CD4-positive, alpha-beta T cell treated with Interleukin-17A for 4 hours (primary cell): ENCODE measurements at regions not wholly inside any gene's neighbourhood (a gene's known extent, or its start where the extent isn't known, plus 50 kb on each side); places are given as distances from the start of the nearest gene placed in this dataset.
A peak's percentile ranks its signal among the peaks of the same experiment; 100 is the strongest.

ENCODE experiments used
- DNase-seq: peaks from one replicate; pipeline ENCODE4 v3.0.0-alpha.2; 2020; ENCODE audit warnings: mixed read lengths

- DNase-seq, result no peak
These were observed 95.4 kb downstream of the LSM3 start for GRCh38 chr3:14273901-14274611.

- DNase-seq, result no peak
These were observed 96.0 kb downstream of the LSM3 start for GRCh38 chr3:14274612-14274936.

DNA sequence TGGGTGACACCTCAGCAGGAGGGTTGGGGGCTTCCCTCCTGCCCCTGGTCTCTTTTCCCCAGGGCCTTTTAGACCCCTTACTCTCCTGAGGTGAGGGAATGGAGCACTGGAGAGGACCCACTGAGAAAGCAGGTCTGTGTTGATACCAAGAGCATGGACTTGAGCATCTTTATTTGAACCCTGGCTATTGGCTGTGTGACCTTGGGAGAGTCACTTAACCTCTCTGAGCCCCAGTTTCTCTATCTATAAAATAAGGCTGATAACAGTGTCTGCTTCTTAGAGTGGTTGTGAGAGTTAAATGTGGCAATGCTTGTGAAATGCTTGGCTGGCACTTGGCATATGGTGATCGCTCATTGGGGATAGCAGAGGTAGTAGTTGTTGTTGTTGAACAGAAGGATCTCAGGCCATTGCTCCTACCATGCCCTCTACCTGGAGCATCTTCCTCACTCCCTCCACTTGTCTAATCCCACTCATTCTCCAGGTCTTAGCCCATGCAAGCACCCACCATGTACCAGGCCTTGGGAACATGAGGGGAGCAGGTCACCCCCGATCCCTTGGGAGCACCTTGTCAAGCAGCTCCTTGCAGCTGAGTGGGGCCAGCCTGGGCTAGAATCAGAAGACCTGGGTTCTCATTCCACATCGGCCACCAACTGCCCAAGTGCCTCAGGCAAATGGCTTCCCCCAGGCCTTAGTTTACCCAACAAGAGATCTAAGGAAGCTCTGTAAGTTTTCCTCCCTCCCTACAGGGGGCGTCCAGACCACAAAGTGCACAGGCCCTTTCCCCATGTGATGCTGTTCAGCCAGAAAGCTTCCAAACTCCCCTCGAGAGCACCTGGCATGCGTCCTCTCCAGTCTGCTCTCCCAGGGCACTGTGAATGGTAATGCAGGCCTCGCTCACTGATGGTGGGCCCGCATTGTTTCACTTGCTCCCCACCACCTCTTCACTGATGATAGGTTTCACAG lies 96.7 kb downstream of the LSM3 start:
- DNase-seq, result peak; percentile 14

DNA sequence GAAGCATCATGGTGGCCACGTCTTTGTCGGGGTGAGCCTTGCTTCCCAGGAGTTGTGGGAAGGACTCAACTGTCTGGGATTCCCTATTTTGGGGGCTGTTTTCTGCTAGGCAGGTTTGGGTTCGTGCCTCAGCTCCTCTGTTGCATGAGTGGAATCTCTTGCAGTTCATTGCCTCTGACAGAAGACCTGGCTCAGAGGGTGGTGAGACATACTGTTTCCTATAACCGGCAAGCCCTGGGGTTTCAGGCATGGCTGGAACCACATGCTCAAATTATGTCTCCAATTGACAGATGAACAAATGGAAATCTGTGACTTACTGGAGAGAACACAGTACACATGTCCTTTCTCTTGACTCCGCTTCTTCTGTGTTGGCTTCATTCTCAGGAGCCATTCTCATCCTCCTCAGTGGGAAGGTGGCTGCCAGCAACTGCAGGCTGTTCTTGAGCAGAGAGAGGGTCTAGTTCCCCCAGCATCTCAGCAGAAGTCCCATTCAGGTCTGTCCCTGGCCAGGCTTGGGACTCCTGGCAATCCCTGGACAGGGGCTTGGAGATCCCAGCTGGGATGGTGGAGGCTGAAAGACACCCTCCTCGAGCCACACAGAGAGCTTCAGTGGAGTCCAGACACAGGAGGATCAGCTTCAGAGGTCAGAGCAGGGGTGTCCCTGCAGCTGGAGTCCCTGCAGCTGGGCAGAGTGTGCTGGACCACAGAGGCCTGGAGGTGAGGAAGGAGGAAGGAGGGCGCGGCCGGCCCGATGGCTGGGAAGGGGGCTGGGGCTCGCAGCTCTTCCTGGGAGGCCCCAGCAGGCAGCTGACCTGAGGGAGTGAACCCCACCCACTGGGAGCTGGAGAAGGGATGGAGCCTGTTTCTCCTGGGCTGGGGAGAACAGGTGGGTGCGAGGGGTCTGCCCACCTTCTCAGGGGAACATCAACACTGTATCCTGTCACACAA lies 97.6 kb downstream of the LSM3 start:
- DNase-seq, result no peak

DNA sequence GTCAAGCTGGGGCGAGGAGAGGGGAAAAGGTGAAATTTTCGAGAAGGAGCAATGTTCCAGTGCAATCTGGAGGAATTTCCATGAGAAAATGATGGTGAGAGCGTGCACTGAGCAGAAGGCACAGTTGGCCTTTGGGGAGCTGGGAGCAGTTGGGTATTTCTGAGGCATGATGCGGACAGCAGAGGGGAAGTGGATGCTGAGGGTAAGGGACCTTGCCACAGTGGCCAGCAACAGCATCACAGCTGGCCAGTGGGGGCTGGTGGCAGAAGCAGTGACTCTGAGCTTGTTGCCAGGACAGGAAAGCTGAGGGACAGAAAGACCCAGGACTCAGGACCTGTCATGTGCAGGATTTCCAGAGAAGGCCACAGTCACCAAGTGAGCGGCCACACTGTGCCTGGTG lies 98.9 kb downstream of the LSM3 start:
- no peak for DNase-seq

- DNase-seq, result no peak
These were observed 99.7 kb downstream of the LSM3 start for GRCh38 chr3:14278265-14278798.

DNA sequence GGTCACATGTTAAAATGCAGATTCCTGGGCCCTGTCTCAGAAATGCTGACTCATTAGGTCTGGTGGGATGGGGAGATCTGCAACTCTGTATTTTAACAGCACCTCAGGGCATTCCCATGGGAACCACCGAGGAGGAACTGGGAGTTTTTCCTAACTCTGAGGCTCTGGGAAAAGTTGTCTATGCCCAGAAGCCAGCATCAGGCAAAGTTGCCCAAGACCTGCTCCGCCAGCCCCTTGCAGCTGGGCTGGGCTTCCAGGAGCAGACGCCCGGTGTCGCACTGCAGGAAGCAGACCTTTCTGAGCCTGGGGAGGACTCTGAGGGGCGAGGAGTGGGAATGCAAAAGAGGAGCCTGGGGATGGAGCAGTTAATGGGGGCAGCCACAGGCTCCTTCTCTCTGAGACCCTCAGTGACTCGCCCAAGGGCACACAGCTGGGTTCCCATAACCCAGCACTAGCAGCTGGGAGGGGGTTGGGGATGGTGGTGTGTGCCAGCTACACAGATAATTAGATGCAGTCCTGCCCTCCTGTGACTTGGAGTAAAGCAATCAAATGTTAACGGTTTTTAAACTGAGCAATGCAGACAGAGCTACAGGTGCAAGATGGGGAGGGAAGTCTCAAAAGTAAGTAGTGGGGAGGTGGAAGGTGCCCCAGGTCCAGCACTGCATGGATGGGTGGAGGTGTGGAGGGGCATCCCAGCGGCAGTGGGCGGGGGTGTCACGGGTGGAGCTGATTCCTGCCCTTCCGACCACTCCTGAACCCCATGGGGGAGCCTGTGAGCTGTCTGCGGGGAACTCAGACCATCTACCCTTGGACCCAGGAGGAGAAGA lies 100.4 kb downstream of the LSM3 start:
- no peak for DNase-seq

DNA sequence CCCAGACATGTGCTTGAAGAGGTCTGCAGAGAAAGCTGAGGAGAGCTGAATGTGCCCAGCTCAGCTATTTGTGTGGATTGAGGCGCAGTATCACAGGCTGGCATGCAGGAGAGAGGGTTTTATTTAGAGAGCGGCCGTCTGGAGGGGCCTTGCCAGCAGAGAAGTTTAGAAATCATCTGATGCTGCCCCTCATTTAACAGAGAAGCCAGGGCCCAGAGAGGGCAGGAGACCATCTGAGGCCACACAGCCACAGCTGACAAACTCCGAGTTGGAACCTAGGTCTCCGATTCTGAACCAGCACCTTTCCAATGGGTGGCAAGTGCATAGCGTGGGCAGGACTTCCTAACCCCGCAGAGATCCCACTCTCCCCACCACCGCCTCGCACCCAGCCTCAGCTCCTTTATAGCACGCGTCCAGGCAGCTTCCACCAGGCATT lies 101.0 kb downstream of the LSM3 start:
- no peak for DNase-seq

- DNase-seq, result no peak
These were observed 101.7 kb downstream of the LSM3 start for GRCh38 chr3:14280326-14280725.

DNA sequence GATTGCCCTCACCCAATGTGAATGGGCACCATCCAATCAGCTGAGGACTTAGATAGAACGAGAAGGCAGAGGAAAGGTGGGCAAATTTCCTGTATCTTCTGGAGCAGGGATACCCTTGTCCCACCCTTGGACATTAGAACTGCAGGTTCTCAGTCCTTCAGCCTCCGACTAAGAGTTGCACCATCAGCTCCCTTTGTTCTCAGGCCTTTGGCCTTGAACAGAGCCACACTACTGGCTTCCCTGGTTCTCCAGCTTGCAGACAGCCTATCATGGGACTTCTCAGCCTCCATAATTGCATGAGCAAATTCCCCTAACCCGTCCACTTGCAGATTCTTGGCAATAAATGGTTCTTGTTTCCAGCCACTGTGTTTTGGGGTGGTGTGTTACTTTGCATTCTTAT lies 102.4 kb downstream of the LSM3 start:
- DNase-seq, result no peak

GRCh38 chr3:14282001-14282705 lies 103.5 kb downstream of the LSM3 start:
- no peak for DNase-seq

DNA sequence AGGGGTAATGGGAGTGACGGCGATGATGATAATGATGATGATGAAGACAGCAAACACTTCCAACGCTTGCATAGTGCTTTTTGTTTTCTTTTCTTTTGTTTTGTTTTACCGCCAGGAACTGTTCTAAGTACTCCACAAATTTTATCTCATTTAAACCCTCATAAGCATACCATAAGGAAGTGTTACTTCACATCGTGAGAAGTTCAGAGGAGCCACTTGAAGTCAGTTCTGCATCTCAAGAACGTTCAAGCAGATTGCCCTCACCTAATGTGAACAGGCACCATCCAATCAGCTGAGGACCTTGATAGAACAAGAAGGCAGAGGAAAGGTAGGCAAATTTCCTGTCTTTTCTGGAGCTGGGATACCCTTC lies 104.1 kb downstream of the LSM3 start:
- DNase-seq, result no peak

- no peak for DNase-seq
These were observed 104.6 kb downstream of the LSM3 start for GRCh38 chr3:14283092-14283812.

DNA sequence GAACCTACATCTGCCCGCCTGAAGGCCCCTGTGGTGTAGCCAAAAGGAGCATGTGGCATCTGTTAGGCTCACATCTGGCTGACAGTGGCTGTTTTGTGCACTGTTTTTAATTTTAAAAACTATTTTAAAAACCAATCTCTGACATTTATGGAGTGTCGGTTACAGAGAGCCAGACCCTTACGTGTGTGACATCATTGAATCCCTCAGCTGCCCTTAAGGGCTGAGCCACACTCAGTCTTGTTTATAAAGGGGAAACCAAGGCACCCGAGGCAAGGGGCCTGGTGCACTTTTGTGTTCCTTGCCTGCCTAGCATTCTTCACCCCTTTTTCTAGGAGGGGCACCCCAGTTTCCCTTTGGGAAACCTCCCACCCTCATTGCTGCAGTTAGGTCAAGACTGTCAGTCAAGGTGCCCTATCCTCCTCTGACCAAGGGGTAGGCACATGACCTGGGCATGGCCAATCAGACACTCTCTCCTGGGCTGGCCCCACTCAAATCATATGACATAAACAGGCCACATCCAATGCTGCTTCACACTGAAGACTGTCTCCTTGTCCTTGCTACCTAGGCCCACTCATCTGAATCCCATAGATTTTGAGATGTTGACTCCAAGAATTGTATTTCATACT lies 105.3 kb downstream of the LSM3 start:
- DNase-seq, result no peak

DNA sequence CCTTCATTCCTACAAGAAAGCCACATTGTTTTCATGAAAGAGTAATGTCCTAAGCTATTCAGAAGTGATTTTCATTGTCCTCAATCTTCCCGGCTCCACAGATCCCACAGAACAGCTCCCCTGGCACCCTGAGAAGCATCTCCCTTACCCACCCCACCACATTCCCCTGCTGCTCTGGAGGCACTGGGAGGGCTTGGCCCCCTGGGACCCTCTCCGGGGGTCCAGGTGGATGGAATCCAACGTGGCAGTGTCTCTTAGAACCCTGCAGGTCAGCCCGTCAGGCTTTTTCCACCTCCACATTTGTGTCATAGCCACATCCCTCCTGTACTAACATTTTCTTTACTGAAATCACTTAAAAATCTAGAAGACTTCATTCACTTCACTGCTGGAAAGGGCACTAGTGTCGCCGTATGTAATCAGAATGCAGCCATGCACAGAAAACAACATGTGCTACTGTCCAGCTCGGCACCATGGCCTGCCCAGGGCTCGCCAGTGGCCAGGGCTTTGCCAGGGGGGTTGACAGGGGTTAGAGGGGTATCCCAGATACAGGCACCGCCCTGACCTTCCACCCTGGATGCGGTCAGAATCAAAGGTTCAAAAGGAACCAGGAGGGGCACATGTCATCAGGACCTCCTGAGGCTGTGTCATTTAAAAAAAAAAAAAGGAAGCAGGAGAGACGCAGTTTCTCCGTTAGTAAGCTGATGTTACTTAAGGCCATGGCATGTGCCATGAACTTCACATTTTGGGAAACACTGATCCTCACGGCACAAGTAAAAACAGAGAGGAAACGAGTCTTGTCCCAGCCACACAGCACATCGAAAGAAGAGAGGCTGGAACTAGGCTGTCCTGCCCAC lies 106.3 kb downstream of the LSM3 start:
- no peak for DNase-seq

DNA sequence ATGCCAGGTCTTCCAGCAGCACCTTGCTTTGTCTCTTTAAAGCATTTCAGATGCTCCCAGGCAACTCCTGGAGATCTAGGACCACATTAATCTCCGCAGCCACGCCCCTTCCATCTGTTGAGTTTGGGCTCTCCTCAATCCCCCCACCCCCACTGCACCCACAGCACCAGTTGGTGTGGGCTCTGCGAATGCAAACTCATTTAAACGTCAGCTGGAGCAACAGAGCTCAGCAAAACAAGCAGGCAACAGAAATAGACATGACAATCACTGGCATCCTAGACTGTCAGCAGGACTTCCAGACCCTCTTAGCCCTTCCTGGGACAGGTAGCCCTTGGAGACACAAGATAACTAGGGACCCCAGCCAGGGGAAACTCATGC lies 106.9 kb downstream of the LSM3 start:
- no peak for DNase-seq

GRCh38 chr3:14286887-14287500 lies 108.4 kb downstream of the LSM3 start:
- DNase-seq, result no peak

- no peak for DNase-seq
These were observed 109.7 kb downstream of the LSM3 start for GRCh38 chr3:14288177-14288788.
